H9 (cell line): ENCODE measurements at regions not wholly inside any gene's neighbourhood (a gene's known extent, or its start where the extent isn't known, plus 50 kb on each side); places are given as distances from the start of the nearest gene placed in this dataset.

Experiments used
- DNase-seq: peaks from one replicate; pipeline ENCODE4 v3.0.0-alpha.2; 2017
- H2AFZ ChIP-seq: one replicate; pipeline ENCODE4 v1.6.1; 2013; ENCODE audit warnings: mild to moderate bottlenecking, low read length, control low read depth, moderate library complexity
- H2AK5ac ChIP-seq: 2 replicates; pipeline ENCODE4 v1.6.1; 2013; ENCODE audit warnings: low read length, control low read depth, mixed read lengths; ENCODE audit not compliant: insufficient read length
- H2BK120ac ChIP-seq: one replicate; pipeline ENCODE4 v1.6.1; 2013; ENCODE audit warnings: low read depth, mild to moderate bottlenecking, low read length, control low read depth, inconsistent platforms; ENCODE audit not compliant: poor library complexity, severe bottlenecking
- H2BK12ac ChIP-seq: 2 replicates; pipeline ENCODE4 v1.6.1; 2013; ENCODE audit warnings: low read length, control low read depth, mixed read lengths, low read depth; ENCODE audit not compliant: insufficient read length
- H2BK15ac ChIP-seq: 2 replicates; pipeline ENCODE4 v1.6.1; 2013; ENCODE audit warnings: low read depth, low read length, control low read depth
- H2BK20ac ChIP-seq: one replicate; pipeline ENCODE4 v1.6.1; 2013; ENCODE audit warnings: low read depth, mild to moderate bottlenecking, low read length, control low read depth, inconsistent platforms; ENCODE audit not compliant: poor library complexity, severe bottlenecking
- H2BK5ac ChIP-seq: 2 replicates; pipeline ENCODE4 v1.6.1; 2013; ENCODE audit warnings: low read length, control low read depth, mixed read lengths; ENCODE audit not compliant: insufficient read length
- H3K14ac ChIP-seq: 2 replicates; pipeline ENCODE4 v1.6.1; 2013; ENCODE audit warnings: low read length, control low read depth; ENCODE audit not compliant: insufficient read depth
- H3K18ac ChIP-seq: 2 replicates; pipeline ENCODE4 v1.6.1; 2013; ENCODE audit warnings: low read depth, mild to moderate bottlenecking, mixed read lengths, low read length, control low read depth; ENCODE audit not compliant: insufficient read length
- H3K23ac ChIP-seq: 2 replicates; pipeline ENCODE4 v1.6.1; 2013; ENCODE audit warnings: low read length, control low read depth, mixed read lengths, low read depth; ENCODE audit not compliant: insufficient read length
- H3K23me2 ChIP-seq: 2 replicates; pipeline ENCODE4 v1.6.1; 2013; ENCODE audit warnings: low read depth, mild to moderate bottlenecking, mixed read lengths, low read length, control low read depth; ENCODE audit not compliant: insufficient read length, poor library complexity, severe bottlenecking
- H3K27ac ChIP-seq: 2 replicates; pipeline ENCODE4 v1.5.1; 2013; ENCODE audit warnings: low read length, control low read depth, mixed read lengths, low read depth; ENCODE audit not compliant: insufficient read length
- H3K27me3 ChIP-seq: 2 replicates; pipeline ENCODE4 v1.6.1; 2013; ENCODE audit warnings: low read length, control low read depth, inconsistent platforms; ENCODE audit not compliant: insufficient read depth
- H3K4ac ChIP-seq: 2 replicates; pipeline ENCODE4 v1.6.1; 2013; ENCODE audit warnings: low read depth, mild to moderate bottlenecking, control low read depth, inconsistent platforms, low read length, moderate library complexity
- H3K4me1 ChIP-seq: 2 replicates; pipeline ENCODE4 v1.6.1; 2013; ENCODE audit warnings: low read length, control low read depth, inconsistent platforms; ENCODE audit not compliant: insufficient read depth
- H3K4me2 ChIP-seq: 2 replicates; pipeline ENCODE4 v1.6.1; 2013; ENCODE audit warnings: low read length, control low read depth, mixed read lengths; ENCODE audit not compliant: insufficient read length, insufficient read depth
- H3K56ac ChIP-seq: 2 replicates; pipeline ENCODE4 v1.6.1; 2013; ENCODE audit warnings: low read depth, mild to moderate bottlenecking, mixed read lengths, low read length, control low read depth; ENCODE audit not compliant: insufficient read length
- H3K79me1 ChIP-seq: 2 replicates; pipeline ENCODE4 v1.6.1; 2013; ENCODE audit warnings: low read depth, mild to moderate bottlenecking, moderate library complexity, low read length, control low read depth, inconsistent platforms; ENCODE audit not compliant: insufficient read depth, poor library complexity, severe bottlenecking
- H3K79me2 ChIP-seq: 2 replicates; pipeline ENCODE4 v1.6.1; 2013; ENCODE audit warnings: low read length, control low read depth, inconsistent platforms; ENCODE audit not compliant: insufficient read depth
- H3K9ac ChIP-seq: 2 replicates; pipeline ENCODE4 v1.6.1; 2013; ENCODE audit warnings: low read length, control low read depth, mixed read lengths; ENCODE audit not compliant: insufficient read length; ENCODE audit errors: extremely low read depth
- H3K9me3 ChIP-seq: one replicate; pipeline ENCODE4 v1.6.1; 2013; ENCODE audit warnings: low read depth, low read length, inconsistent platforms; ENCODE audit not compliant: control insufficient read depth
- H3T11ph ChIP-seq: one replicate; pipeline ENCODE4 v1.6.1; 2013; ENCODE audit warnings: mild to moderate bottlenecking, low read length, control low read depth, inconsistent platforms
- H4K20me1 ChIP-seq: one replicate; pipeline ENCODE4 v1.6.1; 2013; ENCODE audit not compliant: control insufficient read depth, insufficient read length, insufficient read depth
- H4K5ac ChIP-seq: 2 replicates; pipeline ENCODE4 v1.6.1; 2013; ENCODE audit warnings: low read depth, mild to moderate bottlenecking, mixed read lengths, low read length, control low read depth; ENCODE audit not compliant: insufficient read length
- H4K8ac ChIP-seq: replicated peaks from 2 replicates; pipeline ENCODE4 v1.6.1; 2013; ENCODE audit warnings: low read length, control low read depth, mixed read lengths, low read depth; ENCODE audit not compliant: insufficient read length
- H4K91ac ChIP-seq: 2 replicates; pipeline ENCODE4 v1.6.1; 2013; ENCODE audit warnings: low read depth, mild to moderate bottlenecking, moderate library complexity, mixed read lengths, low read length, control low read depth; ENCODE audit not compliant: insufficient read length
- H3K27ac Mint-ChIP-seq, 3 experiments: 2 replicates in 2 of 3; 3 replicates in 1 of 3; pipeline ENCODE4 v1.8.0; 2020 to 2021; ENCODE audit warnings: mixed read lengths in 3 of 3, mild to moderate bottlenecking in 1 of 3, moderate library complexity in 1 of 3
- H3K27me3 Mint-ChIP-seq: 2 replicates; pipeline ENCODE4 v1.8.0; 2021; ENCODE audit warnings: low read depth, mild to moderate bottlenecking, moderate library complexity, mixed read lengths
- H3K36me3 Mint-ChIP-seq, 3 experiments: 2 replicates in 2 of 3; 3 replicates in 1 of 3; pipeline ENCODE4 v1.8.0; 2020 to 2021; ENCODE audit warnings: low read depth in 3 of 3, mixed read lengths in 3 of 3; ENCODE audit not compliant: insufficient read depth in 1 of 3
- H3K4me1 Mint-ChIP-seq, 2 experiments: 2 replicates each; pipeline ENCODE4 v1.8.0; 2020; ENCODE audit warnings: mixed read lengths in 2 of 2
- H3K4me3 Mint-ChIP-seq, 2 experiments: 2 replicates in 1 of 2; 3 replicates in 1 of 2; pipeline ENCODE4 v1.8.0; 2020 to 2021; ENCODE audit warnings: mild to moderate bottlenecking in 2 of 2, mixed read lengths in 2 of 2, moderate library complexity in 1 of 2
- H3K9me3 Mint-ChIP-seq, 2 experiments: 2 replicates in 1 of 2; 3 replicates in 1 of 2; pipeline ENCODE4 v1.8.0; 2020; ENCODE audit warnings: mild to moderate bottlenecking in 2 of 2, mixed read lengths in 2 of 2, moderate library complexity in 1 of 2
- WGBS: extraction: QIAGEN DNeasy Blood & Tissue Kit; methylation state at CpG from one replicate; pipeline ENCODE4 v1.1.7; 2013; ENCODE audit warnings: missing lambda C conversion rate, low lambda C conversion rate, mixed read lengths; ENCODE audit not compliant: insufficient read length; ENCODE audit errors: extremely low coverage; 5-methylcytosine and 5-hydroxymethylcytosine counted together
- TF ChIP-seq, protein P1 (sequence below): fragments of 200-600 bp; sonication (generic); conservative IDR thresholded peaks from 3 replicates; pipeline ENCODE4 v1.8.0; 2021; ENCODE audit warnings: antibody characterized with exemption, mild to moderate bottlenecking

DNA sequence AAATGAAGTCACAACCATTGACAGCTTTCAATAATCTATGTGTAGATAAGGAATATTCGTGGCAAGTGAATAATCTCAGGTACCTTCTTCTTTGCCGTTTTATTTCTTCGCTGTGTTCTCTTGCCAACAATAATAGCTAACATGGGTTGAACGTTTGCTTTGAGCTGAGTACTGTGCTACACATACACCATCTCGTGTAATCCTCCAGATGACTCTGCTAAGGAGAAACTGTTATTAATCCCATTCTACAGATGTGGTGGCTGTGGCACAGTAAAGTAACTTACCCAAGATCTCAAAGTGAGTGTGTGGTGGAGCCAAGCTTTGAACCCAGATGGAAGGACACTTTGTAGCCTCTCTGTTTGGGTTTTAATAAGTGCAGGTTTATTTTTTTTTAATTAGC, 179.7 kb downstream of the C9orf152 start:
- Histone ChIP-seq H3T11ph (no peak overlapping the region), H4K8ac (no peak overlapping the region), H2BK20ac (no peak overlapping the region), H2BK120ac (no peak overlapping the region), H3K27me3 (no peaks in the 10 kb centered on the region), H3K18ac (no peak overlapping the region), H3K56ac (no peak overlapping the region), H3K79me1 (no peaks in the 10 kb centered on the region), H3K4ac (no peak overlapping the region), H2AK5ac (no peak overlapping the region), H2BK15ac (no peak overlapping the region), H3K4me1 (peaks cover 3% of the 10 kb centered on the region; the same call in 1 of the 2 replicates), H2AFZ (no peak overlapping the region), H3K23me2 (no peaks in the 10 kb centered on the region), H3K79me2 (no peaks in the 10 kb centered on the region), H3K9me3 (no peaks in the 10 kb centered on the region), H3K27ac (no peak overlapping the region), H3K9ac (no peak overlapping the region), H4K20me1 (no peaks in the 10 kb centered on the region), H3K14ac (no peak overlapping the region), H2BK12ac (no peak overlapping the region), H3K4me2 (no peak overlapping the region), H4K91ac (no peak overlapping the region), H2BK5ac (no peak overlapping the region), H3K23ac (no peak overlapping the region), H4K5ac (no peak overlapping the region)
- DNase-seq = no peak
- TF ChIP-seq, protein P1, sequence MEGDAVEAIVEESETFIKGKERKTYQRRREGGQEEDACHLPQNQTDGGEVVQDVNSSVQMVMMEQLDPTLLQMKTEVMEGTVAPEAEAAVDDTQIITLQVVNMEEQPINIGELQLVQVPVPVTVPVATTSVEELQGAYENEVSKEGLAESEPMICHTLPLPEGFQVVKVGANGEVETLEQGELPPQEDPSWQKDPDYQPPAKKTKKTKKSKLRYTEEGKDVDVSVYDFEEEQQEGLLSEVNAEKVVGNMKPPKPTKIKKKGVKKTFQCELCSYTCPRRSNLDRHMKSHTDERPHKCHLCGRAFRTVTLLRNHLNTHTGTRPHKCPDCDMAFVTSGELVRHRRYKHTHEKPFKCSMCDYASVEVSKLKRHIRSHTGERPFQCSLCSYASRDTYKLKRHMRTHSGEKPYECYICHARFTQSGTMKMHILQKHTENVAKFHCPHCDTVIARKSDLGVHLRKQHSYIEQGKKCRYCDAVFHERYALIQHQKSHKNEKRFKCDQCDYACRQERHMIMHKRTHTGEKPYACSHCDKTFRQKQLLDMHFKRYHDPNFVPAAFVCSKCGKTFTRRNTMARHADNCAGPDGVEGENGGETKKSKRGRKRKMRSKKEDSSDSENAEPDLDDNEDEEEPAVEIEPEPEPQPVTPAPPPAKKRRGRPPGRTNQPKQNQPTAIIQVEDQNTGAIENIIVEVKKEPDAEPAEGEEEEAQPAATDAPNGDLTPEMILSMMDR = no peak
- H3K27me3 Mint-ChIP-seq = no peaks in the 10 kb centered on the region
- H3K36me3 Mint-ChIP-seq = no peaks in the 10 kb centered on the region
- no CpG with 5 or more reads among the region's 5 CpGs for WGBS
- H3K4me1 Mint-ChIP-seq = peaks cover 16 to 26% of the 10 kb centered on the region in 2 experiments
- no peak overlapping the region for H3K4me3 Mint-ChIP-seq
- no peaks in the 10 kb centered on the region for H3K9me3 Mint-ChIP-seq
- H3K27ac Mint-ChIP-seq = no peak overlapping the region; a peak in 1 of 7 replicates
